GM19395 (cell line): ENCODE measurements at regions not wholly inside any gene's neighbourhood (a gene's known extent, or its start where the extent isn't known, plus 50 kb on each side); places are given as distances from the start of the nearest gene placed in this dataset.
"Not testable (repeated sequence)": the region's sequence is repeated elsewhere in the genome, so short reads cannot be mapped to it uniquely, and the experiment has no call there.

ENCODE experiments used
- ATAC-seq: cut with Tn5 transposase; IDR thresholded peaks from one replicate; pipeline ENCODE4 v1.9.1; 2021; ENCODE audit warnings: mild to moderate bottlenecking, moderate library complexity; ENCODE audit not compliant: unreplicated experiment

DNA sequence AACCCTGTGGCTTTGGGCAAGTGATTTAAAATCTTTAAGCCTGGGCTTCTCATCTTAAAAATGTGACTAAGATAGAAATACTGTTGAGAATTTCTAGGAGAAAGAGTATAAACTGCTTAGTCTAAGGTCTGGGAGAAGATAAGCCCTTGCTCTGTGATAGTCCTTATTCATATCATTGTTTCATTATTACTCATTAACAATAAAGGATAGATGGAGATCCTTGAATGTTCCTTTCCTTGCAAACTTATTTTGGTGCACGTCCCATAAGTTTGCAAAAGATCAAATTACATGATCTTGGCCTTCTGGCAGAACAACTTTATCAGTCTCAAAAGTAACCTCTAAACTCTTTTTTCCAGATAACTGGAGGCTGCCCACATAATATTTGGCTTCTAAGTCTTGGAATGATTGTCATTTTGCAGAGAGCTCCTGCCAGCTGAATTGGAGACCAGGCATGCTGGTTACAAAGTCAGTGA is 138.3 kb downstream of the FAM124B start:
- ATAC-seq = no peak

DNA sequence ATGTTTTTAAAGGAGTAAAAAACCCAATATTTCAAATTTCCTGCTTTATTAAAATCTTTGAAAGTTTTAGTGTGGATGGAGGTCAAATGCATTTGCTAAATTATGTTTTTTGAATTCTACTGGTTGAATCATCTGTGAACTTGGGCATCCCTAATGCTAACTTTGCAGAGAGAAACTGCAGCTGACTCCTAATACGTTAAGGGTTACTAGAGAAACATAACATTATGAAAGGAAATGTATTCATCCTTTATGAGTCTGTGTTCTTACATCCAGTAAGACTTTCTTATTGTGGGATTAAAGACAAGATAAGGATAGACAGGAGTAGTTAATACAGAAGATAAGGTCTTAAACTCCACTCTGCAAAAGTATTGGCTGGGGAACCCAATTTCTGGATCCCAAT is 140.6 kb downstream of the FAM124B start:
- no peak for ATAC-seq

DNA sequence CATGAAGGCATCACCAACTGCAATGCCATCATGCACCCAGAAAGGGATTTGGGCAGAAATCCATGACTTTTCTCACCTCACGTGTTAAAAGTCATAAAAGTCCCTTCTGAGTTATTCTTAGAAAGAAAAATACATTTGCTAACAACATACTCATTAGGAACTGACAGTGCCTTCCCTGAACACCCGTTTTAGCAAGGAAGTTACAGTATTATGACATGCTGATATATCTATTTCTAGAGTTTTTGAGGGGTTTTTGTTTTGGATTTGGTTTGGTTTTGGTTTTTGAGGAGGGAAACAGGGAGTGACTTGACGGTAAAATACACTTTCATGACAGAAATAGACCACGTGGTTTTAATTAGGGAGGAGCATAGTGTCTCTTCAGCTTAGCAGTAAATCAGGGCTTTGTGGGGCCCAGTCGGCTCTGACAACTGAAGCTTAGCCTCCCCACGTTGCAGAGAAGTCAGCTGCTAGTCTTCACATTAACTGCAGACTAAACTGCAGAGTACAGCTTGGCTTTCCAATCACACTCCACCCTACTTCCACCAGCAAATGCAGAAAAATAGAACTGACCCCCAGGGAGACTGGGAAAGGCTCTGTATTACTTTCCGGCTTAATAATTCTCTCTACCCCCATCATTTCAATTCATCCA is 141.4 kb downstream of the FAM124B start:
- ATAC-seq = no peak

DNA sequence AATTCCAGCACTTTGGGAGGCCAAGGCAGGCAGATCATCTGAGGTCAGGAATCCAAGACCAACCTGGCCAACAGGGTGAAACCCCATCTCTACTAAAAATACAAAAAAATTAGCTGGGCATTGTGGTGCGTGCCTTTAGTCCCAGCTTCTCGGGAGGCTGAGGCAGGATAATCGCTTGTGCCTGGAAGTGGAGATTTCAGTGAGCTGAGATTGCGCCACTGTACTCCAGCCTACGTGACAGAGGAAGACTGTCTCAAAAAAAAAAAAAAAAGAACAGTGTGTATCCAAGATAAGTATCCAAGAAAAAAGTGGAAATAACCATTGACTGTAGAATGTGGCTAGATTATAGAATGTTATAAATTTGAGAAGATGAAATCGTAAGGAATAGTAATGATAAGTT is 142.1 kb downstream of the FAM124B start:
- ATAC-seq = no peak

DNA sequence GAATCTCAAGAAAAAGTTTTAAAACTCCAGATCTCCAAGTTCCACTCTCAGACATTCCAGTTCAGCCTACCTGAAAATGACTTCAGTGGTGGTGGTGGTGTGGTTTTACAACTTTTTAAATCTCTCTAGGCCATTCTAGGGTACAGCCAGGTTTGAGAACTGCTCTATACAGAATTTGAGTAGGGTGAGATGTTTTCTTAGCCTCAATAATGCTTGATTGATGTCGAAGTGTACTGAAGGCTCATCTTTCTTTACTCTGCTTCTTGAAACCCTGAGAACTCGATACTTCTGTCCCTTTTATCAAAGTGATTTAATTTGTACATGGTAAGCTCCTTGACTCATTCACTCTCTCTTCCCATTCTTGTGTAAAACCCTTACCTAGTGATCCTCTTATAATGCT is 143.8 kb downstream of the FAM124B start:
- ATAC-seq = no peak

DNA sequence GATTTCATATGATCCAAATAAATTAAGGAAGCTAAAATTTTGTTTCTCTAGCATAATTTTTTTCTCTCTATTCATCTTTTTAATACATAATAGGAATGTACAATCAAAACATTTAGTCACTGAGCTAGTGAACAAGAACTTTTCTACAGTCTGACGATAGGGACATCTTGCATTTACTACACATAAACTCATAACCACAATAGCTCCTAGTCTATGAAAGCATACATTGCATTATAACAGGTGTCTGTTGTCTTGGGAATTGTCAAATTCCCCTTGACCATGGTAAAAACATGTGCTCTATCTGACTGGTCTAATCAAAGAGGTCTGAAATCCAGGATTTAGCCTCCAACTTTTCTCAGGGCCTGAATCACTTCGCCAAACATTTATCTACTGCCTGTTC is 144.8 kb downstream of the FAM124B start:
- no peak for ATAC-seq

DNA sequence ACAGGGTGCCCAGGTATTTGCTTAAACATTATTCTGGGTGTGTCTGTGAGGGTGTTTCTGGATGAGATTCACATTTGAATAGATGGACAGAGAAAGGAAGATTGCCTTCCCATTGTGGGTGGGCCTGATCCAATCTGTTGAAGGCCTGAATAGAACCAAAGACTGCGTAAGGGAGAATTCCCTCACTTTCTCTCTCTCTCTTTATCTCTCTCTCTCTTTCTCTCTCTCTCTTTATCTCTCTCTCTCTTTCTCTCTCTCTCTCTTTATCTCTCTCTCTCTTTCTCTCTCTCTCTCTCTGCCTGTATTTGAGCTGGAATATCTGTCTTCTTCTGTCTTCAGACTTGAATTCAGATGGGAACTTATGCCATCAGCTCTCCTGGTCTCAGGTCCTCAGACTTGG is 148.4 kb downstream of the FAM124B start:
- no peak for ATAC-seq

DNA sequence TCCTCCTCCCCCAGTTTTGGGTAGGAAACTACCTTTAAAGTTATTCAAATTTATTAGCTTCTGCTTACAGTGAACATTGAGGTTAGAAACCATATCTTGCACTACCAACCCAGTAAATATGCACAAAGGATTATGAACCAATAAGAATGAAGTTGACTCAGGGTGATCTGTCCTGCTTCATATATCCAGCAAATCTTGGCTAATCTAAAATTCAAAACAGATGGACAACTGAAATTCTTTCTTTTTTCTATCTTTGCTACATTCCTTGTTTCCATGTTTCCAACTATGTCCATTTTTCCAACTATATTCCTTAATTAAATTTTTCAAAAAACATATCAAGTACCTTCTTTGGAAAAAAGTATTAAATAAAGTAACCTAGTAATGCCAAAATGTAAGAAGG is 149.3 kb downstream of the FAM124B start:
- ATAC-seq = no peak

DNA sequence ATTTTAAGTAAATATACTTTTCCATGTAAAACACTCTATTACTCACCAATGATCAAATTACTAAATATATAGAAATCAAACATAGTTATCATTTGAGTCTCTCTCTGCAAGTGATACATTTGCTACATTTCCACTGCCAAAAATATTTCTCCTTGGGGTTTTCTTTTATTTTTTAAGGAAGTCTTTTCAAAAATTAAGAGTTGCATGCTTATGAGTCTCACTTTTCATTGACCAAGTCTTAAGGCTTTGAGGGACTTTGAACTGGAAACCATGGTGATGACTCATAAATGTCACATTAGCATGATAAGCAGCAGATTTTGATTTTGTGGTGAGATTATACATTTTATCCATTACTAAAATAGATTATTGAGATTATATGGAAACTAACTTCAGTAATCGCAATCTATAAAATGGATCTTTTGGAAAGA is 152.9 kb downstream of the FAM124B start:
- ATAC-seq = no peak

DNA sequence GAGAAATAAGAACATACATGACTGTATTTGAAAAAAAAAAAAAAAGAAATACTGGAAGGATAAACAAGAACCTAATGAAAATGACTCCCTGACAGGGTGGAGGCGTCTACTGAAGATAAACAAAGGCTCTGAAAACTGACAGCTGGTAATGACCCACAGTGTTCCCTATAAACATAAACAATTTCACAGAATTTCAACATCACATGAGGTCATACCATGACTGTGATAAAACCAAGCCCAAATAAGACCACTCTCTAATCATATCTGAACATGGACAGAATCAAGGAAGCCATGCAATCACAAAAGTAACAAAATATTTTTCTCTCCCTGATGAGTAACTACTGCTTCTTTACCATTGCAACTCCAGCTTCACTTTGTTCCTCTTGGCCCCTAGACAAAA is 159.3 kb downstream of the FAM124B start:
- no peak for ATAC-seq

DNA sequence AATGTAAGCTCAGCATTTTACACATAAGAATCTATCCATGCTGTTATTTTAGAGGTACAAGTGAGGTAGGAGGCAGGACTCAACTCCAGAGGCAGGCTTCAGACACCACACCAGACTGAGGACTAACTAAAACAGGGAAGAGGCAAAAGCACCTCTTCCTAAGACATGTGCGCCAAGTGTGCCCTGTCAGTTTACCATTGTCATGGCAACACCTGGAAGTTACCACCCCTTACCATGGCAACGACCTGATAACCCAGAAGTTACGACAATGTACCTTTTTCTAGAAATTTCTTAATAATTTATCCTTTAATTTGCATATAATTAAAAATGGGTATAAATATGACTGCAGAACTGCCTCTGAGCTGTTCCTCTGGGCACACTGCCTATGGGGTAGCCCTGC is 160.1 kb downstream of the FAM124B start:
- ATAC-seq = no peak

DNA sequence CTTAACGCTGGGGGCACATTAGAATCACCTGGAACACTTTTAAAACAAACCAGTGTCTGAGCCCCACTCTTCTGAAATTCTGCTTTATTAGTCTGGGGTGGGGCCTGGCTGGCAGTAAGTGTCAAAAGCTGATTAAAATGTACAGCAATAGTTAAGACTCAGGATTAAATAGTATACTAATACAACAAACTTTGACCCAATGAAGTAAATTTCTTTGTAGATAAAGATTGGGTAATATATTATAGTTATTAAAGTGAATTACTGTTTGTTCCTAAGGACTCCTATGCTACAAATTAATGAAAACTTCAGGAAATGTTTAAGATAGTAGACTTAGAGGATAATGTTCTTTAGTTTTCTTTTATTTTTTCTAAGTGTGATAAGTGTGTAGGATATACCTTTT is 160.9 kb downstream of the FAM124B start:
- no peak for ATAC-seq

DNA sequence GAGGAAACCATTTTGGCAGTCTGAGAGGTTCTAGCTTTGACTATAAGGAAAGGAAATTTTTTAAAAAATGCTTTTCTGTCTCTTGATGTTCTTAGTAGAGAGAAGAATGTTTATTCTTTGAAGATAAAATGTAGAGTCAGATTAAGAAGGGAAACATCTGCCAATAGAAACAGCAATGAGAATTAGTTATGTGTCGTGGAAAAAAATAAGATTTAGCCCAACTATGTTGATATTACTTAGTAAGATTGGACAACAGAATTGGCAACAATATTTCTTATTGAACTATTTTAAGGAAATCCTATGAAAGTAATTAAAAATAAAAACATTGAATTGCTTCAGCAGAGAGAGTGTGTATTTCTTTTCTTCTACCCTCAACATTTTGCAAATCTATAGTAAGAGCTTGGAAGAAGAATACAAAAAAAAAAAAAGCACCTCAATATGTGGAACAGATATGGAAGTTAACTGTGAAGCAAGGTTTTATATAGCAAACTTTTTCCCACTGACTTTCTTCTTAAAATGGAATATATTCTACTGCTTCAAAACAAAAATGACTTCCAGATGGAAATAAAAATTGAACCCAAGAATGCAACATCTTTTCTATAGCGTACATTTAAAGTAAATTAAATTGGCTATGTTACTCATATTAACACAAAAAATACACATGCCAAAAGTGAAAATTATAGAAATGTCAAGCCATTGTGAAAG is 177.9 kb downstream of the FAM124B start:
- ATAC-seq = no peak

DNA sequence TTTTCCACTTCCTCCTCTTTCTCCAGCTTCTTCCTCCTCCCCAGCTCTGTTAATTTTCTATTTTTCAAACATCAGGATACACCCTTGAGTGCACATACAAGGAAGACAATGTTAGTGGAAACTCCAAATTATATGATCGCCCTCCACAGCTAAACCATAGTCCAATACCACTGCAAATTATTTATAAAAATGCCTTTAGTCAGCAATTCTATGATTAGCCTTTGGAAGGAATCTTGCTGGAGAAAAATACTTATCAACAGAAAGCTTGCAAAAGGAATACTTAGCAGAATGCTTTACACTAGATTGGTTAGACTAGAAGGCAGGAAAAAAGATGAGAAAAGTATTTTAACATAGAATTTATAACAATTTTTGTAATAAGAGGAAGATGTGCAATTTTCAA is 178.9 kb downstream of the FAM124B start:
- no peak for ATAC-seq

DNA sequence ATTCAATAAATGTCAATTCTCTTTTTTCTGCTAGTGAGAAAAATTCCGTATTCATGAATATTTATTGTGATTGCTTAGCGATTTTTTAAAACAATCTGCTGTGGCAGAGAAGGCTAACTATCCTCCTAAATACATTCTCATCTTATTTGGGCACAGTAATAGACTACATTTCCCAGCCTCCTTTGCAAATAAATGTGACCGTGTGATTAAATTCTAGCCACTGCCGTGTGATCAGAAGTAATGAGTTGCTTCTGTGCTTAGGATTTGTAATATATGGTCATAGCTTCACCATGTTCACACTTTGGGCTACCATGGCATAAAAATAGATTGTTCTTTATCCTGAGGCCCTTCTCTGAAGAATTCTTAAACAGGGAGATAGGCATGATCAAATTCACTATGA is 179.6 kb downstream of the FAM124B start:
- no peak for ATAC-seq

DNA sequence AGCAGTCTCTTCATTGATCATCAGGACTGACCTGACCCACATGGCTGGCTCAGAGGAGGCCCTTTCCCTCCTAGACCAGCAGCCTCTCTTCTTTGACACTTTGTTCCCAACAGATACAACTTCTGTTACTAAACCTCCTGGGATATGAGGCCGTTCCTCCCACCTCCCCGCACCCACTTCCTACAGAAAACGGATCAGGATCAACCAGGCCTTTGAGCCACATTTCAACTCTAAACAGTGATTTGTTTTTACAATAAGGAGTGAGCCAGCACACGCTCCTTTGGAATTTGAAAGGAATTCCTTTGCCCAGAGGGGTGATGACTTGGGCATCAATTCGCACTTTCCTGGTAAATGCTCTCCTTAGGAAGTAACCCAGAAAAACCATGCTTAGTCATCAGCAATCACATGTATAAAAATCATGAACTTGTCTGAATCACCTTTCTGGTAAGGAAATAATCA is 180.4 kb downstream of the FAM124B start:
- no peak for ATAC-seq

DNA sequence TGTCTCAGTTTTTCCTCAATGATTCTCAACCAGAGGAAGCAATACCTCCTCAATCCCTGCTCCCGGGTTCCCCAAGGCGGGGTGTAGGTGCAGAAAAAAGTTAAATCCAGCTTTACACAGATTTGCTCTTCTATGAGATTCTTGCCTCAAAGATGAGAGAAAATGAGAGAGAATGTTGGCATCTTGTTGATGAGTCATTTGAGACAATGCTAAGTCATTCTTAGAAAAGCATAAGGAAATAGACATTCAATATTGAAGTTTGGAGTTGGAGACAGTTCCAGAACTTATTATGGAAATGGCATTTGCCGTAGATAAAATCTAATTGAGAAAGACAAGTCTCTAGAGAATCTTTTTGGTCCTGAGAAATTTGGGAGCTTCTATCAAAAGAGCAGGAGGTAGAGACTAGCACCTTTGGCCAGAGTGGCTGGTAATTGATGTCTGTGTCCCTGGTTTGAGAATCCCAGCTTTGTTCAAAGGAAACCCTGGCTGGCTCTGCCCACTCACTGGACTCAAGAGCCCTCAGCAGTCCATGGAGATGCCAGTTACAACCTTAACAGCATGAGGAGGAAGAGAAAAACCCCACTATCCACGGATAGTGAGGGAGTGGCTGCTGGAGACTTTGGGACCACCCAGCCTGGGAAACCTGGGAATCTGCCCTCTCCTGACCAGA is 181.2 kb downstream of the FAM124B start:
- ATAC-seq = no peak

DNA sequence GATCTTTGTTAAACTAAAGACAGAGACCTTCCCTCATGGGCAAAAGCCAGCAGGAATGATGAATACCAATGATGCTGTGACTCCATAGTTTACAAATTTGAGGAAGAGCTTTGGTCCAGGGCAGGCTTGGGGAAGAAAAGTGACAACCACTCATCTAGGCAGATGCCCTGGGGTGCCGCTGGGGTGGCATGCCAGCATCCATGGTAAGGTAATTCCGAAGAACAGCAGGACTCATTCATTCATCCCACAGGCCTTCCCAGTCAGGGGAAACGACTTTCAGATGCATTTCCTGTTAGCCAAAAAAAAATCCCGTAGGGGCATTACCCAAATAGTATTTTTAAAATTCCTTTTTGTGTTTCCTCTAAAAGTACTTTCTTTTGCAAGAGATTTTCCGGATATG is 180.7 kb upstream of the SERPINE2 start:
- ATAC-seq = no peak

DNA sequence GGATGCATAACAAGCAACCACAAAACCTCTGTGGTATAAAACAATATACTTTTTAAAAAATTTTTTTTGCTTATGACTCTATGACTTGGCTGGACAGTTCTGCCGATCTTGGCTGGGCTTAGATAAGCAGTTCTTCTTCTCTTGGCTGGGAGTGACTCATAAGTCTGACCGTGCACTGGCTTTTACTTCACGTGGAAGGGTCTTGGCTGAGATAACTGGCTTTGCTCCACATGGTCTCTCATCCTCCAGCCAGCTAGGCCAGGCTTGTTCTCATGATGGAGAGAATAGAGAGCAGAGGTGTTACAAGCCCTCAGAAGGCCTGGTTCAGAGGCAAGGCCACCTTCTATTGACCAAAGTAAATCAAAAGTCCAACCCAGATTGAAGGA is 178.9 kb upstream of the SERPINE2 start:
- ATAC-seq = no peak

DNA sequence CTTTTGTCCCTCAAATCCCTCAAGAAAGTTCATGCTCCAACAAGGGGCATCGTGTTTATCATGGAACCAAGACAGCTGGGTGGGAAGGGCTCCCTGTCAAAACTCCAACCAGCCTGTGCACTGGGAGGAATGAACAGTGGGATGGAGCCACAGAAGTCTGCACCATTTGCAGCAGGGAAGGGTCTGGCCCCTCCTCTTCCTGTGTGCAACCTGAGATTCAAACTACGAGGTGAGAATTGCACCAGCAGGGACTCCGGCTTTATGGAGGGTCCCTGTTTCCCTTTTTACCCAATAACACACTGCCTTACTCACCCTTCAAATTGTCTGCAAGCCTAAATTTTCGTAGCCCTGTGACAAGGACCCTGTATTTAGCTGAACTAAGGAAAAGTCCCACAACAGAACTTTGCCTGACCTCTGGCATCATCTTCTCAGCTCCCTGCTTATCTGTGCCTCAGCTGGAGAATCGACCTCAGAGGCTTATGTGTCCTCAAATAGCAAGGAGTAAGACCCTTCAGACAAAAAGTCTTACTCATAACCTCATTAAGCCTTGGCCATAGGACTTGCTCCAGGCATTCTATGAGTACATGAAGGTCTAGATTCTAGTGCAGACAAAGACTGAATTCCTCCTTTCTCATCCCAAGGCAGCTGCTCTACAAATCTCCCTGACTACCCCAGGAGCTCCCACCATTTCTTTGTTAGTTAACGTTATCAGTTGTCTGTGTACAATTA is 178.3 kb upstream of the SERPINE2 start:
- ATAC-seq = no peak

DNA sequence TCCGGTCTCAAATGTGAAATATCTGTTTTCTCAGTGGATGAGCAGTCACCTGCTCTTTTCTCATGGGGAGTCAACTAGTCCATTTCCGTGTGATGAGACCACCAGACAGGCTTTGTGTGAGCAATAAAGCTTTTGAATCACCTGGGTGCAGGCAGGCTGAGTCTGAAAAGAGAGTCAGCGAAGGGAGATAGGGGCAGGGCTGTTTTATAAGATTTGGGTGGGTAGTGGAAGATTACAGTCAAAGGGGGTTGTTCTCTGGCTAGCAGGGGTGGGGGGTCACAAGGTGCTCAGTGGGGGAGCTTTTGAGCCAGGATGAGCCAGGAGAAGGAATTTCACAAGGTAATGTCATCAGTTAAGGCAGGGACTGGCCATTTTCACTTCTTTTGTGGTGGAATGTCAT is 176.5 kb upstream of the SERPINE2 start:
- not testable (repeated sequence) for ATAC-seq
